IMR-90 (cell line): ENCODE measurements at regions not wholly inside any gene's neighbourhood (a gene's known extent, or its start where the extent isn't known, plus 50 kb on each side); places are given as distances from the start of the nearest gene placed in this dataset.

Source experiments
- ATAC-seq: fragments of 200-7000 bp; cut with Tn5 transposase; 2 replicates; pipeline ENCODE4 v1.9.1; 2020; ENCODE audit warnings: low read depth, mild to moderate bottlenecking, moderate library complexity
- BruUV-seq: library from RNA; stranded (reverse); fragments of 400-500 nt; replicated peaks from 2 replicates; lab custom pipeline; 2021; lab: Mats Ljungman, UMichigan
- CTCF ChIA-PET: fragments of 300-600 bp; formaldehyde crosslinking; extraction: SDS; loops from one replicate; lab custom pipeline; 2021; ENCODE audit warnings: antibody characterized with exemption; lab: Yijun Ruan, JAX
- POLR2A ChIA-PET: fragments of 300-600 bp; sonication (Branson Sonifier 250); formaldehyde crosslinking; loops from one replicate; lab custom pipeline; 2022; ENCODE audit warnings: antibody characterized with exemption; ENCODE audit not compliant: unreplicated experiment; lab: Charles Lee
- DNase-seq: peaks from one replicate; pipeline ENCODE4 v3.0.0; 2013
- H2AFZ ChIP-seq: replicated peaks from 2 replicates; pipeline ENCODE3; 2013; ENCODE audit warnings: low read length, mild to moderate bottlenecking; ENCODE audit not compliant: poor library complexity
- H2AK5ac ChIP-seq: 2 replicates; pipeline ENCODE4 v1.6.1; 2013; ENCODE audit warnings: low read depth, low read length, inconsistent platforms
- H2AK9ac ChIP-seq: replicated peaks from 2 replicates; pipeline ENCODE3; 2013; ENCODE audit warnings: mild to moderate bottlenecking, low read depth, low read length, moderate library complexity; ENCODE audit not compliant: poor library complexity
- H2BK120ac ChIP-seq: 2 replicates; pipeline ENCODE4 v1.6.1; 2013; ENCODE audit warnings: low read depth, low read length, inconsistent platforms
- H2BK15ac ChIP-seq: 3 replicates; pipeline ENCODE4 v1.6.1; 2013; ENCODE audit warnings: low read depth, low read length, inconsistent platforms
- H2BK20ac ChIP-seq: 2 replicates; pipeline ENCODE4 v1.6.1; 2013; ENCODE audit warnings: low read depth, mild to moderate bottlenecking, inconsistent platforms, low read length, moderate library complexity
- H2BK5ac ChIP-seq: 2 replicates; pipeline ENCODE4 v1.6.1; 2013; ENCODE audit warnings: mild to moderate bottlenecking, low read depth, low read length, inconsistent platforms; ENCODE audit not compliant: poor library complexity, severe bottlenecking
- H3K14ac ChIP-seq: replicated peaks from 2 replicates; pipeline ENCODE4 v1.6.1; 2013; ENCODE audit warnings: low read depth, low read length, inconsistent platforms
- H3K18ac ChIP-seq: 2 replicates; pipeline ENCODE4 v1.6.1; 2013; ENCODE audit warnings: low read depth, low read length, control low read depth
- H3K23ac ChIP-seq: 2 replicates; pipeline ENCODE4 v1.6.1; 2013; ENCODE audit warnings: low read depth, low read length, inconsistent platforms
- H3K27ac ChIP-seq: 2 replicates; pipeline ENCODE4 v1.5.1; 2013; ENCODE audit warnings: mild to moderate bottlenecking, control low read depth, low read length; ENCODE audit not compliant: insufficient read depth
- H3K27me3 ChIP-seq: 2 replicates; pipeline ENCODE4 v1.6.1; 2013; ENCODE audit warnings: low read length; ENCODE audit not compliant: control insufficient read depth, insufficient read depth
- H3K36me3 ChIP-seq: 2 replicates; pipeline ENCODE4 v1.6.1; 2013; ENCODE audit warnings: low read length, mixed read lengths; ENCODE audit not compliant: control insufficient read depth, insufficient read depth
- H3K4ac ChIP-seq: 2 replicates; pipeline ENCODE4 v1.6.1; 2013; ENCODE audit warnings: low read depth, low read length, inconsistent platforms
- H3K4me1 ChIP-seq: 2 replicates; pipeline ENCODE4 v1.6.1; 2013; ENCODE audit warnings: low read length, mixed read lengths; ENCODE audit not compliant: control insufficient read depth, insufficient read depth
- H3K4me2 ChIP-seq: 2 replicates; pipeline ENCODE4 v1.6.1; 2013; ENCODE audit warnings: low read depth, mild to moderate bottlenecking, control low read depth, low read length, moderate library complexity
- H3K4me3 ChIP-seq: 2 replicates; pipeline ENCODE4 v1.5.1; 2013; ENCODE audit warnings: low read depth, mild to moderate bottlenecking, control low read depth, low read length, moderate library complexity; ENCODE audit not compliant: insufficient read depth
- H3K56ac ChIP-seq: 2 replicates; pipeline ENCODE4 v1.6.1; 2013; ENCODE audit warnings: low read length, inconsistent platforms; ENCODE audit not compliant: insufficient read depth; ENCODE audit errors: extremely low read depth
- H3K79me1 ChIP-seq, 2 experiments: 2 replicates each; pipeline ENCODE4 v1.6.1; 2013; ENCODE audit warnings: low read length in 2 of 2, inconsistent platforms in 1 of 2, low read depth in 1 of 2
- H3K9ac ChIP-seq: 2 replicates; pipeline ENCODE4 v1.6.1; 2013; ENCODE audit warnings: low read depth, low read length, control low read depth
- H3K9me1 ChIP-seq: 2 replicates; pipeline ENCODE4 v1.6.1; 2013; ENCODE audit warnings: low read length, inconsistent platforms; ENCODE audit not compliant: insufficient read depth
- H3K9me3 ChIP-seq: 2 replicates; pipeline ENCODE4 v1.6.1; 2013; ENCODE audit warnings: low read length; ENCODE audit not compliant: control insufficient read depth, insufficient read depth
- H4K20me1 ChIP-seq: 2 replicates; pipeline ENCODE4 v1.6.1; 2013; ENCODE audit warnings: low read length, inconsistent platforms; ENCODE audit not compliant: insufficient read depth
- H4K5ac ChIP-seq: 2 replicates; pipeline ENCODE4 v1.6.1; 2013; ENCODE audit warnings: mild to moderate bottlenecking, low read depth, low read length, control low read depth
- H4K8ac ChIP-seq, 2 experiments: 2 replicates each; pipeline ENCODE4 v1.6.1; 2013; ENCODE audit warnings: low read depth in 2 of 2, low read length in 2 of 2, control low read depth in 1 of 2, inconsistent platforms in 1 of 2
- H4K91ac ChIP-seq: 2 replicates; pipeline ENCODE4 v1.6.1; 2013; ENCODE audit warnings: low read depth, low read length, inconsistent platforms; ENCODE audit not compliant: insufficient read depth
- BHLHE40 ChIP-seq: fragments of 150-350 bp; IDR thresholded peaks from 2 replicates; pipeline ENCODE4 v1.6.1; 2016; ENCODE audit warnings: mild to moderate bottlenecking, low read depth, low read length
- CEBPB ChIP-seq: IDR thresholded peaks from 2 replicates; pipeline ENCODE4 v1.6.1; 2012; ENCODE audit warnings: low read depth, low read length, improper control_type of control experiment
- CTCF ChIP-seq: conservative IDR thresholded peaks from 2 replicates; pipeline ENCODE4 v1.5.1; 2012; ENCODE audit warnings: mild to moderate bottlenecking, low read depth, low read length, improper control_type of control experiment
- FOS ChIP-seq: fragments of 150-350 bp; IDR thresholded peaks from 2 replicates; pipeline ENCODE4 v1.6.1; 2016; ENCODE audit warnings: low read depth, low read length
- MAFK ChIP-seq: IDR thresholded peaks from 2 replicates; pipeline ENCODE4 v1.6.1; 2012; ENCODE audit warnings: low read depth, low read length, improper control_type of control experiment
- NFE2L2 ChIP-seq: fragments of 150-350 bp; IDR thresholded peaks from 2 replicates; pipeline ENCODE4 v1.6.1; 2016; ENCODE audit warnings: low read depth, mild to moderate bottlenecking, low read length
- POLR2A ChIP-seq: IDR thresholded peaks from 2 replicates; pipeline ENCODE4 v1.6.1; 2012; ENCODE audit warnings: mild to moderate bottlenecking, low read depth, low read length
- RAD21 ChIP-seq: IDR thresholded peaks from 2 replicates; pipeline ENCODE4 v1.6.1; 2012; ENCODE audit warnings: low read length, improper control_type of control experiment
- RCOR1 ChIP-seq: IDR thresholded peaks from 2 replicates; pipeline ENCODE4 v1.6.1; 2012; ENCODE audit warnings: mild to moderate bottlenecking, low read length, improper control_type of control experiment; ENCODE audit not compliant: insufficient replicate concordance
- RFX5 ChIP-seq: IDR thresholded peaks from 2 replicates; pipeline ENCODE4 v1.8.0; 2012; ENCODE audit warnings: low read depth, mild to moderate bottlenecking, low read length, moderate library complexity
- SMC3 ChIP-seq: fragments of 150-350 bp; IDR thresholded peaks from 2 replicates; pipeline ENCODE4 v1.6.1; 2016; ENCODE audit warnings: low read depth, mild to moderate bottlenecking, antibody characterized with exemption, low read length, moderate library complexity
- dilution Hi-C: fragments of 300-500 bp; cut with HindIII; formaldehyde crosslinking; loops from one replicate; pipeline ENCODE4 v1.14.3; 2018; ENCODE audit warnings: low sequenced_read_pairs; ENCODE audit not compliant: unreplicated experiment
- in situ Hi-C: fragments of 300-500 bp; cut with MboI; formaldehyde crosslinking; loops from 3 replicates; pipeline ENCODE4 v1.14.3; 2019; ENCODE audit warnings: low sequenced_read_pairs, inconsistent platforms, mixed read lengths
- intact Hi-C: fragments of 100-400 bp; cut with micrococcal nuclease; formaldehyde crosslinking; loops from 2 replicates; pipeline ENCODE4 v1.10.0; 2022

DNA sequence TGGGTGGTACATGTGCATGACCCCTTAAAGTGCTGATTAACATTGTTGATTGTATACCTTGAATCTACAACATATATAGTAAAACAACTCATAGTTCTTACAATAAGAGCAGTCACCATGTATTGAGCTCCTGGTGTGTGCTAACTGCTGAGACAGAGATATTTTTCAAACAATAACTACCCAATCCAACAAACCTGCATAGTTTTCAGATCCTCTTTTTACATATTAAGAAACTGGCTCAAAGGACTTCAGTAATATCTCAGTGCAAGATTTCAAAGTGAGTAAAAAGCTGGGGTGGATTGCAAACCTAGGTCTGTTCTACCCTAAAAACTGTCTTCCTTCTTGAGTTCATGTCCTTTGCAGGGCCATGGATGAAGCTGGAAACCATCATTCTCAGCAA, 272.2 kb downstream of the SNX13 start:
- Histone ChIP-seq H4K5ac (no peak overlapping the region), H3K4me2 (no peak overlapping the region), H3K56ac (no peak overlapping the region), H2BK20ac (no peak overlapping the region), H3K27me3 (no peaks in the 10 kb centered on the region), H3K23ac (no peak overlapping the region), H2BK5ac (no peak overlapping the region), H3K18ac (no peak overlapping the region), H3K4me3 (no peak overlapping the region), H2AFZ (no peak overlapping the region), H3K4me1 (peaks cover 1% of the 10 kb centered on the region; the same call in 1 of the 2 replicates), H2AK9ac (no peak overlapping the region), H3K9me3 (no peaks in the 10 kb centered on the region), H4K20me1 (no peaks in the 10 kb centered on the region), H2AK5ac (no peak overlapping the region), H4K8ac (no peak overlapping the region), H3K27ac (no peak overlapping the region), H3K36me3 (no peaks in the 10 kb centered on the region), H3K79me1 (no peaks in the 10 kb centered on the region), H3K4ac (no peak overlapping the region), H2BK120ac (no peak overlapping the region), H4K91ac (no peak overlapping the region), H3K9ac (no peak overlapping the region), H3K14ac (no peak overlapping the region), H2BK15ac (no peak overlapping the region), H3K9me1 (no peaks in the 10 kb centered on the region)
- ATAC-seq (no peak), DNase-seq (no peak)
- dilution Hi-C loops = no loop called here
- ChIA-PET CTCF (interaction anchor here (1.3 kb wide), 1 partner anchor 16 kb away, joined by 3 read pairs; no protein-coding TSS in a partner anchor), POLR2A (no interaction called here)
- in situ Hi-C loops = no loop called here
- intact Hi-C loops = no loop called here
- no TSS peak for BruUV-seq
- TF ChIP-seq RFX5 (no peak), CTCF (no peak), RCOR1 (no peak), BHLHE40 (no peak), POLR2A (no peak), CEBPB (no peak), MAFK (no peak), NFE2L2 (no peak), SMC3 (no peak), FOS (no peak), RAD21 (no peak)
